ENCODE measurements at regions not wholly inside any gene's neighbourhood (a gene's known extent, or its start where the extent isn't known, plus 50 kb on each side); places are given as distances from the start of the nearest gene placed in this dataset.

DNA sequence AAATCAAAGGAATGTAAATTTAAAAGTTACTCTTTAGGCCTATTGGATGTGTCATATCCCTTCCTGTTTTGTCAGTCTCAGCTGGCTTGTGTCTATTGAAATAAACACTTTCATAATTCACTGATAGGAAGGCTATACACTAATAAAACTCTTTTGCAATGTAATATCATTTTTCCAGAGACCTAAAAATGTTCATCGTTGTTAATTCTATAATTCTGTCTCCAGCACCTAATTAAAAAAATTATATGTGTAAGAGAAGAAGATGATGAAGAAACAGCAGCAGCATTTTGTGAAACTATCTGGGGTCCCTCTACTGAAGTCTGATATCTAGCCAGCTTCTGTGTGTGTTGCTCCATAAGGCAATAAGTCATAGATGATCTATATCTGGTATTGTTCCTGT lies 602.7 kb downstream of the ETV1 start:
- TF ChIP-seq YY1 (IDR thresholded peaks at IDR 0.05; ENCODE audit: low read depth) (no peak), RAD21 (IDR thresholded peaks at IDR 0.05; ENCODE audit: low read depth) (no peak), NFIC (IDR thresholded peaks at IDR 0.05) (no peak), FOXM1 (IDR thresholded peaks at IDR 0.05; ENCODE audit: borderline replicate concordance, low read depth) (no peak), ZBTB7A (IDR thresholded peaks at IDR 0.05; ENCODE audit: low read depth) (no peak)
- TF ChIP-seq, protein P1, sequence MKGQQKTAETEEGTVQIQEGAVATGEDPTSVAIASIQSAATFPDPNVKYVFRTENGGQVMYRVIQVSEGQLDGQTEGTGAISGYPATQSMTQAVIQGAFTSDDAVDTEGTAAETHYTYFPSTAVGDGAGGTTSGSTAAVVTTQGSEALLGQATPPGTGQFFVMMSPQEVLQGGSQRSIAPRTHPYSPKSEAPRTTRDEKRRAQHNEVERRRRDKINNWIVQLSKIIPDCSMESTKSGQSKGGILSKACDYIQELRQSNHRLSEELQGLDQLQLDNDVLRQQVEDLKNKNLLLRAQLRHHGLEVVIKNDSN (IDR thresholded peaks at IDR 0.05) = no peak

DNA sequence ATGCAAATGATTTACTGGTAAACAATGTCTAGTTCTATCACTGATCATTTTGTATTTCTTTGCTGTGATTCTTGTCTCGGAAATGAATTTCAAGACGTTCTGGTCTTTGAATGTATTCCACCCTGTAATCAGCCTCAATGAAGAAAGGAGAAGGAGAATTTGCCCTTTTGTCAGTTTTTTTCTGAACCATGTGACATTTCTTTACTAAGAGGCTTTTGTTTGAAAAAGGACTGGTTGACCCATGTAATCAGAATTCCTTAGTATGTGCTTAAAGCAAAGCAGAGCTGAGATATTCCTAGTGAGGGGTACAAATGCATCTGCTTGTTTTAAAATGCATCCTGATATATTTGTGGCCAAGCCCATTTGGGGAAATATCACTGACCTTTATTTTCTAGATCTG lies 581.6 kb downstream of the ETV1 start:
- TF ChIP-seq TEAD4 (IDR thresholded peaks at IDR 0.05) (no peak), EP300 (IDR thresholded peaks at IDR 0.05; ENCODE audit: borderline replicate concordance) (no peak), ZBTB7A (IDR thresholded peaks at IDR 0.05; ENCODE audit: low read depth) (no peak), TAF1 (IDR thresholded peaks at IDR 0.05; ENCODE audit: low read depth) (no peak)

DNA sequence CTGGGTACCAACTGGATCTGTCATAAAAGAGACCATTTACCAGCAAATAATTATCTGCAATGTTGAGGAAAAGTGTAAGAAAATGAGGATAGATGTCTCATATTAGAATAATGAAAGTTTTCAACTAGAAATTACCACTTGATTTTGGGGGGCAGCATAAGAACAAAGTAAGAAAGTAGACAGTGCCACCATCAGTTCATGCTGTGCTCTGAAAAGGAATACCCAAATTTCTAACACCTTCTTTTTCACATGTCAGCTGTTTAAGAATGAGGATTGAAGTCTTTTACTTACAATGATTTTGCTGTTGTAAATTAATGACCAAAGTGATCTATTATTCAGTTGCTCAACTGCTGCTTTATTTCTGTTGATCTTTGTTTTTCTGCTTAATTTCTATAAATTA lies 578.3 kb downstream of the ETV1 start:
- no peak for TF ChIP-seq CREB1 (IDR thresholded peaks at IDR 0.05; ENCODE audit: low read depth)
- no peak; the same call in 1 of the 2 replicates for TF ChIP-seq RAD21 (IDR thresholded peaks at IDR 0.05; ENCODE audit: low read depth)
- TF ChIP-seq NFIC (IDR thresholded peaks at IDR 0.05) = no peak
- TF ChIP-seq, protein P1 (IDR thresholded peaks at IDR 0.05) = no peak
- TF ChIP-seq TCF12 (IDR thresholded peaks at IDR 0.05; ENCODE audit: low read depth) = no peak
- no peak for TF ChIP-seq YY1 (IDR thresholded peaks at IDR 0.05; ENCODE audit: low read depth)
- no peak for TF ChIP-seq FOXM1 (IDR thresholded peaks at IDR 0.05; ENCODE audit: borderline replicate concordance, low read depth)
- TF ChIP-seq ZBTB7A (IDR thresholded peaks at IDR 0.05; ENCODE audit: low read depth) = no peak
- TF ChIP-seq, protein P2, sequence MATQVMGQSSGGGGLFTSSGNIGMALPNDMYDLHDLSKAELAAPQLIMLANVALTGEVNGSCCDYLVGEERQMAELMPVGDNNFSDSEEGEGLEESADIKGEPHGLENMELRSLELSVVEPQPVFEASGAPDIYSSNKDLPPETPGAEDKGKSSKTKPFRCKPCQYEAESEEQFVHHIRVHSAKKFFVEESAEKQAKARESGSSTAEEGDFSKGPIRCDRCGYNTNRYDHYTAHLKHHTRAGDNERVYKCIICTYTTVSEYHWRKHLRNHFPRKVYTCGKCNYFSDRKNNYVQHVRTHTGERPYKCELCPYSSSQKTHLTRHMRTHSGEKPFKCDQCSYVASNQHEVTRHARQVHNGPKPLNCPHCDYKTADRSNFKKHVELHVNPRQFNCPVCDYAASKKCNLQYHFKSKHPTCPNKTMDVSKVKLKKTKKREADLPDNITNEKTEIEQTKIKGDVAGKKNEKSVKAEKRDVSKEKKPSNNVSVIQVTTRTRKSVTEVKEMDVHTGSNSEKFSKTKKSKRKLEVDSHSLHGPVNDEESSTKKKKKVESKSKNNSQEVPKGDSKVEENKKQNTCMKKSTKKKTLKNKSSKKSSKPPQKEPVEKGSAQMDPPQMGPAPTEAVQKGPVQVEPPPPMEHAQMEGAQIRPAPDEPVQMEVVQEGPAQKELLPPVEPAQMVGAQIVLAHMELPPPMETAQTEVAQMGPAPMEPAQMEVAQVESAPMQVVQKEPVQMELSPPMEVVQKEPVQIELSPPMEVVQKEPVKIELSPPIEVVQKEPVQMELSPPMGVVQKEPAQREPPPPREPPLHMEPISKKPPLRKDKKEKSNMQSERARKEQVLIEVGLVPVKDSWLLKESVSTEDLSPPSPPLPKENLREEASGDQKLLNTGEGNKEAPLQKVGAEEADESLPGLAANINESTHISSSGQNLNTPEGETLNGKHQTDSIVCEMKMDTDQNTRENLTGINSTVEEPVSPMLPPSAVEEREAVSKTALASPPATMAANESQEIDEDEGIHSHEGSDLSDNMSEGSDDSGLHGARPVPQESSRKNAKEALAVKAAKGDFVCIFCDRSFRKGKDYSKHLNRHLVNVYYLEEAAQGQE (IDR thresholded peaks at IDR 0.05; ENCODE audit: low read depth) = no peak
- no peak for TF ChIP-seq TAF1 (IDR thresholded peaks at IDR 0.05; ENCODE audit: low read depth)
- TF ChIP-seq EGR1 (IDR thresholded peaks at IDR 0.05) = no peak
- no peak for TF ChIP-seq CEBPB (IDR thresholded peaks at IDR 0.05)
- no peak for TF ChIP-seq EP300 (IDR thresholded peaks at IDR 0.05; ENCODE audit: borderline replicate concordance)

DNA sequence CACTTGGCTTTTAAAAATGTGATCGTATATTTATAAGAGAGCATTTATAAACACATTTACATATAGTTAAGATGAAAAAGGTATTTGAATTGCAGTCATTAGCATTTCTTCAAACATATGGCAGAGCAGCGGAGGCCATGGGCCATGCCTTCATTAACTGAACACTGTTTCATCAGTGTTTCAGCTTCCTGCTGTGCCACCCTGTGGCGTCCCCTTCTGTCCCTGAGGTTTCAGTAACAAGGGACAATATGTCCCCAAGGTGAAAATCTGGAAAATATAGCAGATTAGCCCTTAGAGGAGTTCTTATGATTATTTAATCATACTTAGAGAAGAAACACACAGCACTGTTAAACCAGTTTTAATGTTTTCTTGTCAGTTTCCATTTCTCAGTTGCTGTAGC lies 577.8 kb downstream of the ETV1 start:
- no peak for TF ChIP-seq ZBTB7A (IDR thresholded peaks at IDR 0.05; ENCODE audit: low read depth)
- TF ChIP-seq, protein P2 (IDR thresholded peaks at IDR 0.05; ENCODE audit: low read depth) = no peak
- TF ChIP-seq, protein P1 (IDR thresholded peaks at IDR 0.05) = no peak
- TF ChIP-seq YY1 (IDR thresholded peaks at IDR 0.05; ENCODE audit: low read depth) = no peak
- TF ChIP-seq CEBPB (IDR thresholded peaks at IDR 0.05) = no peak
- no peak for TF ChIP-seq TAF1 (IDR thresholded peaks at IDR 0.05; ENCODE audit: low read depth)
- TF ChIP-seq, protein P3, sequence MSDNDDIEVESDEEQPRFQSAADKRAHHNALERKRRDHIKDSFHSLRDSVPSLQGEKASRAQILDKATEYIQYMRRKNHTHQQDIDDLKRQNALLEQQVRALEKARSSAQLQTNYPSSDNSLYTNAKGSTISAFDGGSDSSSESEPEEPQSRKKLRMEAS (IDR thresholded peaks at IDR 0.05) = no peak
- no peak for TF ChIP-seq NFIC (IDR thresholded peaks at IDR 0.05)
- no peak for TF ChIP-seq CREB1 (IDR thresholded peaks at IDR 0.05; ENCODE audit: low read depth)
- no peak for TF ChIP-seq RAD21 (IDR thresholded peaks at IDR 0.05; ENCODE audit: low read depth)
- no peak for TF ChIP-seq EP300 (IDR thresholded peaks at IDR 0.05; ENCODE audit: borderline replicate concordance)
- TF ChIP-seq FOXM1 (IDR thresholded peaks at IDR 0.05; ENCODE audit: borderline replicate concordance, low read depth) = no peak
- no peak for TF ChIP-seq TEAD4 (IDR thresholded peaks at IDR 0.05)
- TF ChIP-seq EGR1 (IDR thresholded peaks at IDR 0.05) = no peak

DNA sequence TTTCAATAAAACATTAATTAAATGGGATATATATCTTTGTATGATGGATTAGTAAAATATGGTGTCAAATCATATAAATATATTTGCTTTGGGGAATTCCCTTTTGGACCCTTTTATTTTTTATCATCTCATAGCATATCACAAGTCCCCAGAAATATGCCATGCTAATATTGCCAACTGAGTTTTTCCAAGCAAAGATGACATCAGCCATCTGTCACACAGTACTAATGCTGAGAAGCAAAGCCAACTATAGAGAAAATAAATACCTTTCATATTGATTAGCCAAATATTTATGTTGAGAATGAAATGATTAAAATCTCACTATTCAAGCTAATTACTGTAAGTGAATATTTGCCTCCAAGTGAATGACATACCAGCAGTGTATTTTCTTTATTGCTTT lies 575.3 kb downstream of the ETV1 start:
- TF ChIP-seq YY1 (IDR thresholded peaks at IDR 0.05; ENCODE audit: low read depth) (no peak), TEAD4 (IDR thresholded peaks at IDR 0.05) (no peak), CREB1 (IDR thresholded peaks at IDR 0.05; ENCODE audit: low read depth) (no peak), EGR1 (IDR thresholded peaks at IDR 0.05) (no peak), EP300 (IDR thresholded peaks at IDR 0.05; ENCODE audit: borderline replicate concordance) (no peak), TCF12 (IDR thresholded peaks at IDR 0.05; ENCODE audit: low read depth) (no peak), ZBTB7A (IDR thresholded peaks at IDR 0.05; ENCODE audit: low read depth) (no peak), RAD21 (IDR thresholded peaks at IDR 0.05; ENCODE audit: low read depth) (no peak), NFIC (IDR thresholded peaks at IDR 0.05) (no peak), FOXM1 (IDR thresholded peaks at IDR 0.05; ENCODE audit: borderline replicate concordance, low read depth) (no peak), TAF1 (IDR thresholded peaks at IDR 0.05; ENCODE audit: low read depth) (no peak), CEBPB (IDR thresholded peaks at IDR 0.05) (no peak)
- TF ChIP-seq, protein P2 (IDR thresholded peaks at IDR 0.05; ENCODE audit: low read depth) = no peak
- TF ChIP-seq, protein P3 (IDR thresholded peaks at IDR 0.05) = no peak
- TF ChIP-seq, protein P1 (IDR thresholded peaks at IDR 0.05) = no peak
